Activated CD4-positive, alpha-beta T cell treated with anti-CD3 and anti-CD28 coated beads, Interleukin-2, amount 50 U/mL, for 16 hours (primary cell): ENCODE measurements at regions not wholly inside any gene's neighbourhood (a gene's known extent, or its start where the extent isn't known, plus 50 kb on each side); places are given as distances from the start of the nearest gene placed in this dataset.

Source experiments
- DNase-seq: peaks from one replicate; pipeline ENCODE4 v3.0.0-alpha.2; 2020

- no peak for DNase-seq
These were observed 92.3 kb downstream of the CTAGE1 start for GRCh38 chr18:22325396-22325795.

GRCh38 chr18:22324191-22325131, 93.3 kb downstream of the CTAGE1 start:
- DNase-seq, result no peak

- no peak for DNase-seq
These were observed 95.4 kb downstream of the CTAGE1 start for GRCh38 chr18:22322243-22322691.

- no peak for DNase-seq
These were observed 96.9 kb downstream of the CTAGE1 start for GRCh38 chr18:22320771-22321170.

GRCh38 chr18:22320155-22320554, 97.6 kb downstream of the CTAGE1 start:
- no peak for DNase-seq

- DNase-seq, result no peak
These were observed 98.8 kb downstream of the CTAGE1 start for GRCh38 chr18:22318745-22319407.

GRCh38 chr18:22314420-22314819, 103.3 kb downstream of the CTAGE1 start:
- DNase-seq, result no peak

GRCh38 chr18:22314001-22314400, 103.7 kb downstream of the CTAGE1 start:
- DNase-seq, result no peak

GRCh38 chr18:22311301-22311700, 106.4 kb downstream of the CTAGE1 start:
- no peak for DNase-seq

GRCh38 chr18:22309191-22309590, 108.5 kb downstream of the CTAGE1 start:
- no peak for DNase-seq

- no peak for DNase-seq
These were observed 110.2 kb downstream of the CTAGE1 start for GRCh38 chr18:22307528-22307927.

- DNase-seq, result no peak
These were observed 113.8 kb downstream of the CTAGE1 start for GRCh38 chr18:22303927-22304326.

- no peak for DNase-seq
These were observed 115.6 kb downstream of the CTAGE1 start for GRCh38 chr18:22302144-22302543.

- DNase-seq, result no peak
These were observed 116.8 kb downstream of the CTAGE1 start for GRCh38 chr18:22300665-22301636.

GRCh38 chr18:22297008-22297407, 120.7 kb downstream of the CTAGE1 start:
- DNase-seq, result no peak

- no peak for DNase-seq
These were observed 121.4 kb downstream of the CTAGE1 start for GRCh38 chr18:22296304-22296703.

- DNase-seq, result no peak
These were observed 124.0 kb downstream of the GATA6 start for GRCh38 chr18:22293417-22293816.

GRCh38 chr18:22290004-22290403, 120.6 kb downstream of the GATA6 start:
- DNase-seq, result no peak

GRCh38 chr18:22286585-22286984, 117.2 kb downstream of the GATA6 start:
- DNase-seq, result no peak

- no peak for DNase-seq
These were observed 116.2 kb downstream of the GATA6 start for GRCh38 chr18:22285361-22286140.

- no peak for DNase-seq
These were observed 115.4 kb downstream of the GATA6 start for GRCh38 chr18:22284581-22285360.
